ENCODE measurements at regions not wholly inside any gene's neighbourhood (a gene's known extent, or its start where the extent isn't known, plus 50 kb on each side); places are given as distances from the start of the nearest gene placed in this dataset.

DNA sequence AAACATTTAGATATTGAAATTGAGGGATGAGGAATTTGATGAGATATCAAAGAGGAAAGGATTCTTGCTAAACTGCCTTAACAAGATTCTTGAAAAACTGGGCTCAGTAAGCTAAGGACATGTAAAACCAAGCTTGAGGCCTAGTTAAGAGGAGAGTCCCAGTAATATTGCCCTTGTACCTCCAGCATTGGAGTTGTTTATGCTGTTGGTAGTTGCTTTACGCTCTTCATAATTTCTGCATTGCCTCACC is 156.1 kb upstream of the TRIM24 start:
- DNase-seq (ENCODE audit: low read depth, low spot score) (no peak), ATAC-seq (no peak)
- no peaks in the 10 kb centered on the region for H3K9me2 ChIP-seq (ENCODE audit: insufficient read depth)
- no peak overlapping the region for H3K9ac ChIP-seq (ENCODE audit: low read length)
- no peak overlapping the region for H3K4me2 ChIP-seq (ENCODE audit: low read length)
- ChIA-PET POLR2A (no interaction called here), RAD21 (ENCODE audit: low non-redundant PET in 1 of 2, low total read pairs in 2 of 2, uncharacterized antibody in 2 of 2, unreplicated experiment in 2 of 2) (no interaction called here), CTCF (no interaction called here)
- H3K4me1 ChIP-seq (ENCODE audit: control insufficient read depth in 1 of 2, insufficient read depth in 2 of 2, low read length in 2 of 2), result no peaks in the 10 kb centered on the region
- H3K4me3 ChIP-seq (replicated peaks in 1 of 2; ENCODE audit: low read depth in 1 of 2, low read length in 2 of 2), result no peak overlapping the region
- BruUV-seq (replicated peaks), result no TSS peak
- no peaks in the 10 kb centered on the region for H3K79me2 ChIP-seq (ENCODE audit: insufficient read depth, low read length)
- H4K20me1 ChIP-seq (ENCODE audit: insufficient read depth), result no peaks in the 10 kb centered on the region
- H2AFZ ChIP-seq (ENCODE audit: low read depth, low read length, poor library complexity, severe bottlenecking), result no peak overlapping the region
- TF ChIP-seq RAD21 (IDR thresholded peaks at IDR 0.05; ENCODE audit: low read depth) (no peak), SP1 (IDR thresholded peaks at IDR 0.05; ENCODE audit: low read depth) (0 out of 2 replicates have a peak, but pooled peaks have one; percentile 28), EZH2phosphoT487 (IDR thresholded peaks at IDR 0.05; ENCODE audit: borderline replicate concordance) (no peak), TCF7L2 (IDR thresholded peaks at IDR 0.05; ENCODE audit: borderline replicate concordance, extremely low read depth, insufficient read depth, insufficient read length) (no peak)
- intact Hi-C loops (cut with micrococcal nuclease), result no loop called here
- no peaks in the 10 kb centered on the region for H3K9me3 ChIP-seq (ENCODE audit: control insufficient read depth in 1 of 2, insufficient read depth in 1 of 2, low read depth in 1 of 2, low read length in 2 of 2)
- H3K27ac ChIP-seq (ENCODE audit: low read depth, low read length), result no peak overlapping the region
- H3K36me3 ChIP-seq (ENCODE audit: control insufficient read depth in 1 of 2, insufficient read depth in 2 of 2, low read length in 2 of 2), result no peaks in the 10 kb centered on the region
- H3K27me3 ChIP-seq (ENCODE audit: insufficient read depth, low read length), result no peaks in the 10 kb centered on the region

DNA sequence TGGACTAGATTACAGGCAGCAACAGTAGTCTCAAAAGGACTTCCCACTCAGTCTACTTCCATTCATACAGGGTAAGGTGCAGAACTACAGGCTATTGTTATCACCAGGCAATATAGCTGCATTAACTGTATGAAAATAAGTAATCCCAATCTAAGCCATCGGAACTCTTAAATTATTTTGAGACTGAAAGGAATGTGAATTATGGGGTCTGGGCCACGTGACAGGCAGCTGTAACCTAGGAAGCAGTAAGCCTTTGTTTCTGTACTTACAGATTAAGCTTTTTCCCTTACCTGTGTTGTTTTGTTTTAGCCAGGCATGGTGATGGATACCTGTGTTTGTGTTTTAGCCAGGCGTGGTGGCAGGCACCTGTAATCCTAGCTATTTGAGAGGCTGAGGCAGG is 152.4 kb upstream of the TRIM24 start:
- ChIA-PET RAD21 (ENCODE audit: low non-redundant PET in 1 of 2, low total read pairs in 2 of 2, uncharacterized antibody in 2 of 2, unreplicated experiment in 2 of 2) (interaction anchor here in 1 of 2 experiments (0.6 kb wide), 1 partner anchor 430 kb away, joined by 3 read pairs; no protein-coding TSS in a partner anchor), POLR2A (no interaction called here), CTCF (interaction anchor here (0.7 kb wide), 1 partner anchor 65 kb away, joined by 3 read pairs; no protein-coding TSS in a partner anchor)
- Histone ChIP-seq H3K4me2 (ENCODE audit: low read length) (no peak overlapping the region), H3K4me1 (ENCODE audit: control insufficient read depth in 1 of 2, insufficient read depth in 2 of 2, low read length in 2 of 2) (no peaks in the 10 kb centered on the region), H3K9ac (ENCODE audit: low read length) (no peak overlapping the region), H3K9me3 (ENCODE audit: control insufficient read depth in 1 of 2, insufficient read depth in 1 of 2, low read depth in 1 of 2, low read length in 2 of 2) (no peaks in the 10 kb centered on the region), H2AFZ (ENCODE audit: low read depth, low read length, poor library complexity, severe bottlenecking) (no peak overlapping the region), H3K4me3 (replicated peaks in 1 of 2; ENCODE audit: low read depth in 1 of 2, low read length in 2 of 2) (no peak overlapping the region), H3K9me2 (ENCODE audit: insufficient read depth) (no peaks in the 10 kb centered on the region), H3K27me3 (ENCODE audit: insufficient read depth, low read length) (no peaks in the 10 kb centered on the region), H3K27ac (ENCODE audit: low read depth, low read length) (no peak overlapping the region), H3K36me3 (ENCODE audit: control insufficient read depth in 1 of 2, insufficient read depth in 2 of 2, low read length in 2 of 2) (no peaks in the 10 kb centered on the region), H3K79me2 (ENCODE audit: insufficient read depth, low read length) (no peaks in the 10 kb centered on the region), H4K20me1 (ENCODE audit: insufficient read depth) (no peaks in the 10 kb centered on the region)
- intact Hi-C loops (cut with micrococcal nuclease), result no loop called here
- no TSS peak for BruUV-seq (replicated peaks)
- TF ChIP-seq FOSL1 (IDR thresholded peaks at IDR 0.05; ENCODE audit: low read depth) (no peak), SRF (IDR thresholded peaks at IDR 0.05; ENCODE audit: low read depth) (no peak), JUND (IDR thresholded peaks at IDR 0.05) (no peak), POLR2A (IDR thresholded peaks at IDR 0.05; ENCODE audit: borderline replicate concordance, extremely low read depth, insufficient read depth, insufficient read length) (no peak), TCF7L2 (IDR thresholded peaks at IDR 0.05; ENCODE audit: borderline replicate concordance, extremely low read depth, insufficient read depth, insufficient read length) (no peak), EGR1 (IDR thresholded peaks at IDR 0.05; ENCODE audit: low read depth) (no peak), CBX3 (IDR thresholded peaks at IDR 0.05; ENCODE audit: low read depth) (no peak), POLR2AphosphoS5 (IDR thresholded peaks at IDR 0.05; ENCODE audit: low read depth, low read length) (no peak), ELF1 (IDR thresholded peaks at IDR 0.05; ENCODE audit: borderline replicate concordance, low read depth) (no peak), RAD21 (IDR thresholded peaks at IDR 0.05; ENCODE audit: low read depth) (no peak), ZNF274 (IDR thresholded peaks at IDR 0.05; ENCODE audit: low read depth, low read length) (no peak), YY1 (IDR thresholded peaks at IDR 0.05; ENCODE audit: extremely low read depth, insufficient replicate concordance, low read depth, low read length) (no peak)
- DNase-seq (ENCODE audit: low read depth, low spot score), result no peak
- ATAC-seq, result no peak

Data from HCT116 (cell line).